NT2/D1 (cell line): ENCODE measurements at regions not wholly inside any gene's neighbourhood (a gene's known extent, or its start where the extent isn't known, plus 50 kb on each side); places are given as distances from the start of the nearest gene placed in this dataset.

Experiments used
- SUZ12 ChIP-seq: IDR thresholded peaks from 2 replicates; pipeline ENCODE4 v1.6.1; 2011; ENCODE audit not compliant: insufficient read length, insufficient read depth; ENCODE audit errors: extremely low read depth
- YY1 ChIP-seq: IDR thresholded peaks from 2 replicates; pipeline ENCODE4 v1.6.1; 2011; ENCODE audit not compliant: insufficient read length, insufficient read depth
- ZNF274 ChIP-seq: IDR thresholded peaks from 2 replicates; pipeline ENCODE4 v1.6.1; 2011; ENCODE audit warnings: mild to moderate bottlenecking, low read depth, low read length

DNA sequence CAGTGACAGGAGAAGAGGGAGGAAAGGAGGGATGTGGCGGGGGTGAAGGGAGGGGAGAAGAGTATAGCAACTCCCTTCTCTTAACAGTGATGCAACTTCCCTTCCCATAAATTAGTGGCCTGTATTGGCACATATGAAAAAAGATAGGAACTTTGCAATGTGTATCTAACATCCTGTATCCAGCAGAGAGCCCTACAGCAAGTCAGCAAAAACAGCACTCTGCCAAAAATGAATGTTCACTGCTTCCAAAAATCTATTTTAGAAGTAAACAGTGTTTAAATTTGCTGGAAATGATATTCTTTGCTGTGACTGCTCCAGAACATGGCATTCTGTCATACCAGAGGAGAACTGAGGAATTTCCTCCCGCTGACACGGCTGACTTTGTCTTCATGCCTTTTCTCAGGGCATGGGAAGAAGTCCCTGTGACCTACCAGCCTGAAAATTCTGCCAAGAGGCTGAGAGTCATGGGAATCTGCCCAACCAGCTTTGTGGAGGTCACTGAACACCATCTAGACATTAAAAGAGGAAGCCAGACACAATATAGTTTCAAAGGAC is 343.4 kb upstream of the RASGEF1B start:
- no peak for TF ChIP-seq ZNF274
- TF ChIP-seq SUZ12, result no peak
- TF ChIP-seq YY1, result no peak
